Caco-2 (cell line): ENCODE measurements at regions not wholly inside any gene's neighbourhood (a gene's known extent, or its start where the extent isn't known, plus 50 kb on each side); places are given as distances from the start of the nearest gene placed in this dataset.

Experiments
- BruUV-seq: library from RNA; stranded (reverse); fragments of 400-500 nt; replicated peaks from 2 replicates; lab custom pipeline; 2021; lab: Mats Ljungman, UMichigan
- CTCF ChIA-PET: fragments of 300-600 bp; sonication (Branson Sonifier 250); formaldehyde crosslinking; loops from one replicate; lab custom pipeline; 2022; ENCODE audit warnings: antibody characterized with exemption; lab: Charles Lee
- POLR2A ChIA-PET: fragments of 300-600 bp; sonication (Branson Sonifier 250); formaldehyde crosslinking; loops from one replicate; lab custom pipeline; 2022; ENCODE audit warnings: antibody characterized with exemption; lab: Charles Lee
- DNase-seq, 2 experiments: peaks; one replicate each; pipeline versions ENCODE4 v3.0.0 to v3.0.0-alpha.2; 2020 to 2022
- H3K27me3 ChIP-seq: replicated peaks from 2 replicates; pipeline ENCODE4 v1.6.0; 2011; ENCODE audit warnings: low read length; ENCODE audit not compliant: control insufficient read depth, insufficient read depth
- H3K36me3 ChIP-seq: 2 replicates; pipeline ENCODE4 v1.5.1; 2011; ENCODE audit warnings: low read length; ENCODE audit not compliant: control insufficient read depth, insufficient read depth
- H3K4me1 ChIP-seq: fragments of 250-450 bp; sonication (Bioruptor Pico); 2 replicates; pipeline ENCODE4 v1.5.1; 2020; ENCODE audit warnings: mild to moderate bottlenecking
- H3K4me3 ChIP-seq: 2 replicates; pipeline ENCODE4 v1.5.1; 2011; ENCODE audit warnings: low read depth, mild to moderate bottlenecking, control low read depth, low read length
- H3K9me3 ChIP-seq: fragments of 250-450 bp; sonication (Bioruptor Pico); 2 replicates; pipeline ENCODE4 v1.5.1; 2020; ENCODE audit warnings: mild to moderate bottlenecking, moderate library complexity
- H3K27ac Mint-ChIP-seq: one replicate; pipeline ENCODE4 v1.8.0; 2022; ENCODE audit warnings: mixed read lengths; ENCODE audit not compliant: unreplicated experiment
- H3K27me3 Mint-ChIP-seq: one replicate; pipeline ENCODE4 v1.8.0; 2022; ENCODE audit warnings: mixed read lengths; ENCODE audit not compliant: insufficient read depth, unreplicated experiment
- H3K36me3 Mint-ChIP-seq: one replicate; pipeline ENCODE4 v1.8.0; 2022; ENCODE audit warnings: mild to moderate bottlenecking, mixed read lengths; ENCODE audit not compliant: insufficient read depth, unreplicated experiment
- H3K4me1 Mint-ChIP-seq: one replicate; pipeline ENCODE4 v1.8.0; 2022; ENCODE audit warnings: low read depth, mixed read lengths; ENCODE audit not compliant: unreplicated experiment
- H3K4me3 Mint-ChIP-seq: one replicate; pipeline ENCODE4 v1.8.0; 2022; ENCODE audit warnings: mild to moderate bottlenecking, moderate library complexity, mixed read lengths; ENCODE audit not compliant: unreplicated experiment
- H3K9me3 Mint-ChIP-seq: one replicate; pipeline ENCODE4 v1.8.0; 2022; ENCODE audit warnings: mixed read lengths; ENCODE audit not compliant: unreplicated experiment
- intact Hi-C: fragments of 100-400 bp; cut with micrococcal nuclease; formaldehyde crosslinking; loops from one replicate; pipeline ENCODE4 v1.10.0; 2022; ENCODE audit not compliant: unreplicated experiment
- TF ChIP-seq, protein P1 (sequence below), 2 experiments: fragments of 200-600 bp in 1 of 2; IDR thresholded peaks; 1 replicate in 1 of 2; 2 replicates in 1 of 2; pipeline versions ENCODE4 v1.5.1 to v1.8.0; 2011 to 2022; ENCODE audit warnings: antibody characterized with exemption in 1 of 2, control low read depth in 1 of 2, inconsistent platforms in 1 of 2, low read depth in 1 of 2, low read length in 1 of 2, mild to moderate bottlenecking in 1 of 2, moderate library complexity in 1 of 2; ENCODE audit not compliant: insufficient read depth in 1 of 2, severe bottlenecking in 1 of 2, unreplicated experiment in 1 of 2

DNA sequence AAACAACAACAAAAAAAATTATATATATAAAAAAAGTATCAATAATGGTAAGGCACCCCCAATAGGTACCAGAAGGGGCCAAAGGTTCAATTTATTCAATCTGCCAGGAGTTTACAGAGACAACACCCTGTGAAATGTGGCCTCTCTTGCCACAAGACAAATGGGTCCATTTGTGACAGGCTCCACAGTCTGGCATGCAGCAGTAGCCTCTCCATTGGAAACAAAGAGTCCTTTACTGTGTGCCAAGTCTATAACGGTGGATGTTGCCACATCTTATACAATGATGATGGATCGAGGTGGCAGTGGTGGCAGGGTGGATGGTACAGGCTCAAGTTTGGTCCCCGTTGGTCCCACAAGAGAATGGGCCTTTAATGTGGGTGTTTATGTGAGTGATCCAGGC, 70.1 kb upstream of the SH3RF1 start:
- POLR2A ChIA-PET = no interaction called here
- Histone ChIP-seq H3K9me3 (no peaks in the 10 kb centered on the region), H3K4me1 (no peaks in the 10 kb centered on the region), H3K27me3 (no peaks in the 10 kb centered on the region), H3K4me3 (no peak overlapping the region), H3K36me3 (no peaks in the 10 kb centered on the region)
- BruUV-seq = no TSS peak
- TF ChIP-seq, protein P1, sequence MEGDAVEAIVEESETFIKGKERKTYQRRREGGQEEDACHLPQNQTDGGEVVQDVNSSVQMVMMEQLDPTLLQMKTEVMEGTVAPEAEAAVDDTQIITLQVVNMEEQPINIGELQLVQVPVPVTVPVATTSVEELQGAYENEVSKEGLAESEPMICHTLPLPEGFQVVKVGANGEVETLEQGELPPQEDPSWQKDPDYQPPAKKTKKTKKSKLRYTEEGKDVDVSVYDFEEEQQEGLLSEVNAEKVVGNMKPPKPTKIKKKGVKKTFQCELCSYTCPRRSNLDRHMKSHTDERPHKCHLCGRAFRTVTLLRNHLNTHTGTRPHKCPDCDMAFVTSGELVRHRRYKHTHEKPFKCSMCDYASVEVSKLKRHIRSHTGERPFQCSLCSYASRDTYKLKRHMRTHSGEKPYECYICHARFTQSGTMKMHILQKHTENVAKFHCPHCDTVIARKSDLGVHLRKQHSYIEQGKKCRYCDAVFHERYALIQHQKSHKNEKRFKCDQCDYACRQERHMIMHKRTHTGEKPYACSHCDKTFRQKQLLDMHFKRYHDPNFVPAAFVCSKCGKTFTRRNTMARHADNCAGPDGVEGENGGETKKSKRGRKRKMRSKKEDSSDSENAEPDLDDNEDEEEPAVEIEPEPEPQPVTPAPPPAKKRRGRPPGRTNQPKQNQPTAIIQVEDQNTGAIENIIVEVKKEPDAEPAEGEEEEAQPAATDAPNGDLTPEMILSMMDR (IDR thresholded peaks at IDR 0.05; ENCODE audit: insufficient read depth in 1 of 2, low read depth in 1 of 2, low read length in 1 of 2, severe bottlenecking in 1 of 2, unreplicated experiment in 1 of 2) = no peak
- DNase-seq = no peak
- Mint-ChIP-seq H3K9me3 (no peaks in the 10 kb centered on the region), H3K27me3 (no peaks in the 10 kb centered on the region), H3K4me3 (no peak overlapping the region), H3K36me3 (no peaks in the 10 kb centered on the region), H3K4me1 (peaks cover 2% of the 10 kb centered on the region), H3K27ac (no peak overlapping the region)
- intact Hi-C loops = no loop called here
- CTCF ChIA-PET = no interaction called here

DNA sequence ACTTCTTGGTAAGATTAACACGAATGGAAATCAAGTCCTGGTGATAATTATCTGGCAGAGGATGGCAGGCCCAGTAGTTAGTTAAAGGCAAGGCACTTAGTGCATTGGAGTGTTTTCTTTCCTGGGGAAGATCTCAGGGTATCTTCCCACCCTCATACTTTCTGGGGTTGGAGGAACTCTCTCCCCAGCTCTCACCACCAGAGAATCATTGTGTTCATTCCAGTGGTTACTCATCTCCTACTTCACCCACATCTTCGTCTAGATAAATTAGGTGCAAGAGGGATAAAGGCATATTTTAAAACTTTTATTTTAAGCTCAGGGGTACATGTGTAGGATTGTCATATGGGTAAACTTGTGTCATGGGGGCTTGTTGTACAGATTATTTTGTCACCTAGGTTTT, 67.5 kb upstream of the SH3RF1 start:
- Mint-ChIP-seq H3K27me3 (no peaks in the 10 kb centered on the region), H3K4me3 (no peak overlapping the region), H3K27ac (no peak overlapping the region), H3K4me1 (peaks cover 26% of the 10 kb centered on the region), H3K36me3 (no peaks in the 10 kb centered on the region), H3K9me3 (no peaks in the 10 kb centered on the region)
- no TSS peak for BruUV-seq
- H3K36me3 ChIP-seq = no peaks in the 10 kb centered on the region
- no peak overlapping the region for H3K4me3 ChIP-seq
- no peaks in the 10 kb centered on the region for H3K27me3 ChIP-seq
- TF ChIP-seq, protein P1 (IDR thresholded peaks at IDR 0.05; ENCODE audit: insufficient read depth in 1 of 2, low read depth in 1 of 2, low read length in 1 of 2, severe bottlenecking in 1 of 2, unreplicated experiment in 1 of 2) = no peak
- no peak for DNase-seq
- ChIA-PET CTCF (no interaction called here), POLR2A (no interaction called here)
- peaks cover 21% of the 10 kb centered on the region for H3K4me1 ChIP-seq
- intact Hi-C loops = no loop called here
- H3K9me3 ChIP-seq = no peaks in the 10 kb centered on the region

- Mint-ChIP-seq H3K36me3 (no peaks in the 10 kb centered on the region), H3K4me1 (peaks cover 26% of the 10 kb centered on the region), H3K27me3 (no peaks in the 10 kb centered on the region), H3K9me3 (no peaks in the 10 kb centered on the region), H3K27ac (no peak overlapping the region), H3K4me3 (no peak overlapping the region)
- no peak overlapping the region for H3K4me3 ChIP-seq
- ChIA-PET CTCF (no interaction called here), POLR2A (no interaction called here)
- TF ChIP-seq, protein P1 (IDR thresholded peaks at IDR 0.05; ENCODE audit: insufficient read depth in 1 of 2, low read depth in 1 of 2, low read length in 1 of 2, severe bottlenecking in 1 of 2, unreplicated experiment in 1 of 2) = no peak
- no TSS peak for BruUV-seq
- H3K9me3 ChIP-seq = no peaks in the 10 kb centered on the region
- peaks cover 21% of the 10 kb centered on the region for H3K4me1 ChIP-seq
- DNase-seq = no peak
- intact Hi-C loops = no loop called here
- H3K27me3 ChIP-seq = no peaks in the 10 kb centered on the region
- H3K36me3 ChIP-seq = no peaks in the 10 kb centered on the region
Observed at GRCh38 chr4:169337510-169337909, 66.8 kb upstream of the SH3RF1 start.
